GM18861 (cell line): ENCODE measurements at regions not wholly inside any gene's neighbourhood (a gene's known extent, or its start where the extent isn't known, plus 50 kb on each side); places are given as distances from the start of the nearest gene placed in this dataset.

Experiments
- ATAC-seq: cut with Tn5 transposase; IDR thresholded peaks from one replicate; pipeline ENCODE4 v1.9.1; 2021; ENCODE audit not compliant: unreplicated experiment

GRCh38 chr9:96089452-96090085, 212.4 kb downstream of the HSD17B3 start:
- no peak for ATAC-seq

GRCh38 chr9:96088510-96088909, 213.0 kb downstream of the ERCC6L2 start:
- no peak for ATAC-seq

GRCh38 chr9:96087669-96088299, 212.3 kb downstream of the ERCC6L2 start:
- no peak for ATAC-seq

- no peak for ATAC-seq
Observed at GRCh38 chr9:96086936-96087571, 211.6 kb downstream of the ERCC6L2 start.

- no peak for ATAC-seq
Observed at GRCh38 chr9:96085491-96086143, 210.1 kb downstream of the ERCC6L2 start.

GRCh38 chr9:96084331-96084734, 208.8 kb downstream of the ERCC6L2 start:
- no peak for ATAC-seq

- ATAC-seq: no peak
Observed at GRCh38 chr9:96082516-96083232, 207.2 kb downstream of the ERCC6L2 start.

- no peak for ATAC-seq
Observed at GRCh38 chr9:96080364-96080763, 204.9 kb downstream of the ERCC6L2 start.

- no peak for ATAC-seq
Observed at GRCh38 chr9:96079779-96080178, 204.3 kb downstream of the ERCC6L2 start.

- ATAC-seq: no peak
Observed at GRCh38 chr9:96078897-96079490, 203.5 kb downstream of the ERCC6L2 start.

- no peak for ATAC-seq
Observed at GRCh38 chr9:96075757-96076156, 200.3 kb downstream of the ERCC6L2 start.

GRCh38 chr9:96075111-96075510, 199.6 kb downstream of the ERCC6L2 start:
- ATAC-seq: no peak

- no peak for ATAC-seq
Observed at GRCh38 chr9:96073531-96074480, 198.3 kb downstream of the ERCC6L2 start.

- no peak for ATAC-seq
Observed at GRCh38 chr9:96072930-96073329, 197.4 kb downstream of the ERCC6L2 start.

GRCh38 chr9:96071815-96072124, 196.3 kb downstream of the ERCC6L2 start:
- ATAC-seq: no peak

GRCh38 chr9:96071076-96071814, 195.8 kb downstream of the ERCC6L2 start:
- no peak for ATAC-seq

- no peak for ATAC-seq
Observed at GRCh38 chr9:96069629-96070220, 194.2 kb downstream of the ERCC6L2 start.

GRCh38 chr9:96068511-96068910, 193.0 kb downstream of the ERCC6L2 start:
- no peak for ATAC-seq

GRCh38 chr9:96067600-96067999, 192.1 kb downstream of the ERCC6L2 start:
- ATAC-seq: no peak
